Hepatocyte (in vitro differentiated cells): ENCODE measurements at regions not wholly inside any gene's neighbourhood (a gene's known extent, or its start where the extent isn't known, plus 50 kb on each side); places are given as distances from the start of the nearest gene placed in this dataset.

ENCODE experiments used
- EZH2 ChIP-seq: fragments of 200-600 bp; sonication (generic); IDR thresholded peaks from 2 replicates; pipeline ENCODE4 v1.6.1; 2016; ENCODE audit warnings: antibody characterized with exemption, mild to moderate bottlenecking, borderline replicate concordance
- EZH2phosphoT487 ChIP-seq: fragments of 200-600 bp; sonication (generic); IDR thresholded peaks from one replicate; pipeline ENCODE4 v1.6.1; 2018; ENCODE audit warnings: antibody characterized with exemption, mild to moderate bottlenecking, low read depth, moderate library complexity; ENCODE audit not compliant: unreplicated experiment, severe bottlenecking
- TF ChIP-seq, protein P1 (sequence below): fragments of 200-600 bp; sonication (generic); IDR thresholded peaks from 2 replicates; pipeline ENCODE4 v1.5.1; 2016; ENCODE audit warnings: antibody characterized with exemption, mild to moderate bottlenecking; ENCODE audit not compliant: poor library complexity

DNA sequence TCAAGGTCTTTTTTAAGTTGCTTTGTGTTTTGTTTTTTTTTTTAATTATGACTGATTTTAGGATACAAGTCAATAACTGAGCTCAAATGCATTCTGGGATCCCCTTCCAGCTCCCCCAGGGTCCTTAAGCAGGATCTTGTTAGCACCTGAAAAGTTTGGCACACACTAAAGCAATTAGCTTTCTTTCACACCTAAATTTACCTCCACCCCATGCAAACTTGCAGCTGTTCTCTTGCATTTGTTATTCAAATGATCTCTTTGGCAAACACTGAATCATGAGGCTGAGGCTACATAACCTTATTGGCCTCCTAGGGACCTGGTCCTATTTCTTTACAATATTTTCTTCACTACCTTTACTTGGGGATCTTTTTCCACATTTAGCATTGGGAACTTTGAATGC lies 2026.1 kb upstream of the CELF4 start:
- TF ChIP-seq EZH2 (no peak), EZH2phosphoT487 (no peak)
- TF ChIP-seq, protein P1, sequence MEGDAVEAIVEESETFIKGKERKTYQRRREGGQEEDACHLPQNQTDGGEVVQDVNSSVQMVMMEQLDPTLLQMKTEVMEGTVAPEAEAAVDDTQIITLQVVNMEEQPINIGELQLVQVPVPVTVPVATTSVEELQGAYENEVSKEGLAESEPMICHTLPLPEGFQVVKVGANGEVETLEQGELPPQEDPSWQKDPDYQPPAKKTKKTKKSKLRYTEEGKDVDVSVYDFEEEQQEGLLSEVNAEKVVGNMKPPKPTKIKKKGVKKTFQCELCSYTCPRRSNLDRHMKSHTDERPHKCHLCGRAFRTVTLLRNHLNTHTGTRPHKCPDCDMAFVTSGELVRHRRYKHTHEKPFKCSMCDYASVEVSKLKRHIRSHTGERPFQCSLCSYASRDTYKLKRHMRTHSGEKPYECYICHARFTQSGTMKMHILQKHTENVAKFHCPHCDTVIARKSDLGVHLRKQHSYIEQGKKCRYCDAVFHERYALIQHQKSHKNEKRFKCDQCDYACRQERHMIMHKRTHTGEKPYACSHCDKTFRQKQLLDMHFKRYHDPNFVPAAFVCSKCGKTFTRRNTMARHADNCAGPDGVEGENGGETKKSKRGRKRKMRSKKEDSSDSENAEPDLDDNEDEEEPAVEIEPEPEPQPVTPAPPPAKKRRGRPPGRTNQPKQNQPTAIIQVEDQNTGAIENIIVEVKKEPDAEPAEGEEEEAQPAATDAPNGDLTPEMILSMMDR, result no peak
